ENCODE measurements at regions not wholly inside any gene's neighbourhood (a gene's known extent, or its start where the extent isn't known, plus 50 kb on each side); places are given as distances from the start of the nearest gene placed in this dataset.
"Not testable (repeated sequence)": the region's sequence is repeated elsewhere in the genome, so short reads cannot be mapped to it uniquely, and the experiment has no call there.

GRCh38 chr4:91729851-91730250 is 573.9 kb upstream of the GRID2 start:
- H3K4me3 Mint-ChIP-seq, result no peak overlapping the region
- no peaks in the 10 kb centered on the region for H3K9me3 Mint-ChIP-seq
- H3K27ac Mint-ChIP-seq, result no peak overlapping the region
- no peaks in the 10 kb centered on the region for H3K36me3 Mint-ChIP-seq (ENCODE audit: low read depth)
- H3K27me3 Mint-ChIP-seq (ENCODE audit: low read depth), result no peaks in the 10 kb centered on the region
- H3K4me1 Mint-ChIP-seq, result no peaks in the 10 kb centered on the region
- TF ChIP-seq CTCF (IDR thresholded peaks at IDR 0.05; ENCODE audit: unreplicated experiment in 3 of 3), result no peak

GRCh38 chr4:91734682-91735081 is 569.1 kb upstream of the GRID2 start:
- Mint-ChIP-seq H3K36me3 (ENCODE audit: low read depth) (no peaks in the 10 kb centered on the region), H3K27ac (no peak overlapping the region), H3K27me3 (ENCODE audit: low read depth) (no peaks in the 10 kb centered on the region), H3K4me1 (no peaks in the 10 kb centered on the region), H3K9me3 (no peaks in the 10 kb centered on the region), H3K4me3 (no peak overlapping the region)
- TF ChIP-seq CTCF (IDR thresholded peaks at IDR 0.05; ENCODE audit: unreplicated experiment in 3 of 3), result no peak

GRCh38 chr4:91738831-91739230 is 564.9 kb upstream of the GRID2 start:
- not testable (repeated sequence) for H3K4me3 Mint-ChIP-seq; H3K4me1 Mint-ChIP-seq; H3K27me3 Mint-ChIP-seq (ENCODE audit: low read depth); H3K36me3 Mint-ChIP-seq (ENCODE audit: low read depth); H3K27ac Mint-ChIP-seq; H3K9me3 Mint-ChIP-seq

GRCh38 chr4:91746551-91746950 is 557.2 kb upstream of the GRID2 start:
- no peak overlapping the region for H3K27ac Mint-ChIP-seq
- H3K4me3 Mint-ChIP-seq, result no peak overlapping the region
- TF ChIP-seq CTCF (IDR thresholded peaks at IDR 0.05; ENCODE audit: unreplicated experiment in 3 of 3), result no peak
- no peaks in the 10 kb centered on the region for H3K27me3 Mint-ChIP-seq (ENCODE audit: low read depth)
- H3K9me3 Mint-ChIP-seq, result peaks cover 12% of the 10 kb centered on the region
- no peaks in the 10 kb centered on the region for H3K36me3 Mint-ChIP-seq (ENCODE audit: low read depth)
- H3K4me1 Mint-ChIP-seq, result no peaks in the 10 kb centered on the region

- TF ChIP-seq CTCF (IDR thresholded peaks at IDR 0.05; ENCODE audit: unreplicated experiment in 3 of 3), result no peak
- no peaks in the 10 kb centered on the region for H3K36me3 Mint-ChIP-seq (ENCODE audit: low read depth)
- no peak overlapping the region for H3K27ac Mint-ChIP-seq
- no peaks in the 10 kb centered on the region for H3K4me1 Mint-ChIP-seq
- H3K4me3 Mint-ChIP-seq, result no peak overlapping the region
- no peaks in the 10 kb centered on the region for H3K27me3 Mint-ChIP-seq (ENCODE audit: low read depth)
- H3K9me3 Mint-ChIP-seq, result no peaks in the 10 kb centered on the region
Measured at GRCh38 chr4:91751961-91752360, 551.8 kb upstream of the GRID2 start.

GRCh38 chr4:91754716-91755115 is 549.0 kb upstream of the GRID2 start:
- TF ChIP-seq CTCF (IDR thresholded peaks at IDR 0.05; ENCODE audit: unreplicated experiment in 3 of 3), result no peak
- H3K27me3 Mint-ChIP-seq (ENCODE audit: low read depth), result no peaks in the 10 kb centered on the region
- peaks cover 4% of the 10 kb centered on the region for H3K4me1 Mint-ChIP-seq
- H3K4me3 Mint-ChIP-seq, result no peak overlapping the region
- no peak overlapping the region for H3K27ac Mint-ChIP-seq
- H3K36me3 Mint-ChIP-seq (ENCODE audit: low read depth), result no peaks in the 10 kb centered on the region
- H3K9me3 Mint-ChIP-seq, result no peaks in the 10 kb centered on the region

- no peak for TF ChIP-seq CTCF (IDR thresholded peaks at IDR 0.05; ENCODE audit: unreplicated experiment in 3 of 3)
- no peaks in the 10 kb centered on the region for H3K9me3 Mint-ChIP-seq
- no peak overlapping the region for H3K27ac Mint-ChIP-seq
- no peak overlapping the region for H3K4me3 Mint-ChIP-seq
- peaks cover 4% of the 10 kb centered on the region for H3K4me1 Mint-ChIP-seq
- H3K27me3 Mint-ChIP-seq (ENCODE audit: low read depth), result no peaks in the 10 kb centered on the region
- H3K36me3 Mint-ChIP-seq (ENCODE audit: low read depth), result no peaks in the 10 kb centered on the region
Measured at GRCh38 chr4:91758487-91758886, 545.3 kb upstream of the GRID2 start.

All from nephron (organoid).